GM18861 (cell line): ENCODE measurements at regions not wholly inside any gene's neighbourhood (a gene's known extent, or its start where the extent isn't known, plus 50 kb on each side); places are given as distances from the start of the nearest gene placed in this dataset.

ENCODE experiments used
- ATAC-seq: cut with Tn5 transposase; IDR thresholded peaks from one replicate; pipeline ENCODE4 v1.9.1; 2021; ENCODE audit not compliant: unreplicated experiment

DNA sequence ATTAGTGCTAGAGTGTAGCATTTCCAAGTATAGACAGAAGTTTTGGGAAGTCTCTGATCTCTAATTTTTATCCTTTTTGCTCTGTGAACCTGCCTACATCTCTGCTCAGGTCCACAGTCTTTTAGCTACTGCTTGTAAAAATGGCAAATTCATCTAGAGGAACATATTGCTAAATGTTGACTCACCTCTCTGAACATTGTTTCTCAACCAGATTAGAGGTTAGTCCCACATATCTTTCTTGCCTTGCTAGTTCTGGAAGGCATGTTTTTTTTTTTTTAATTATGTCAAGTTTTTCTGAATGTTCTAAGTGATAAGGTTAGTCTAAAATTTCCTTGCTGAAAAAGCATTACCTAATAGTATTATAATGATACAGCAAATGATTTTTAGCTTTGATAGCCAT lies 2889.6 kb upstream of the PCDH20 start:
- no peak for ATAC-seq

DNA sequence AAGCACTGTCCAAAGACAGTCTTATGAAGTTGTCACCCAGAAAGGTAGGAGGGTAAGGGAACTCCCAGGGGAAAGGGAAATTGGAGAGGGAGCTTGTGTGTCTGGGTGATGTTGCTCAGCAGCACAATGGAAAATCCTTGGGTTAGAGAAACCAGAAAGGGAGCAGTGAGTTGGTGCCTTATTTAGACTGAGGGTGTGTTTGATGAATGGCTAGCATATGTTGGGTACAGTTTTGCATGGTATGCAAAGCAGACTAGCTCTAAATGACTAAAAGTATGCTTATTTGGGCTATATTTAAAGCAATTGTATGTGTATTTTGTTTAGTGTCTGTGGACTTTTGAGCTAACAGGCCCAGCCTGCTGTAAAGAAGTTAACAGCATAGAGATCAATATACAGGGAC lies 2884.6 kb upstream of the PCDH20 start:
- no peak for ATAC-seq

- no peak for ATAC-seq
Observed at GRCh38 chr13:64293923-64294322, 2878.3 kb upstream of the PCDH20 start.

- no peak for ATAC-seq
Observed at GRCh38 chr13:64289702-64290101, 2874.1 kb upstream of the PCDH20 start.

- ATAC-seq, result no peak
Observed at GRCh38 chr13:64283926-64284325, 2868.3 kb upstream of the PCDH20 start.

- ATAC-seq, result no peak
Observed at GRCh38 chr13:64278493-64278892, 2862.8 kb upstream of the PCDH20 start.

DNA sequence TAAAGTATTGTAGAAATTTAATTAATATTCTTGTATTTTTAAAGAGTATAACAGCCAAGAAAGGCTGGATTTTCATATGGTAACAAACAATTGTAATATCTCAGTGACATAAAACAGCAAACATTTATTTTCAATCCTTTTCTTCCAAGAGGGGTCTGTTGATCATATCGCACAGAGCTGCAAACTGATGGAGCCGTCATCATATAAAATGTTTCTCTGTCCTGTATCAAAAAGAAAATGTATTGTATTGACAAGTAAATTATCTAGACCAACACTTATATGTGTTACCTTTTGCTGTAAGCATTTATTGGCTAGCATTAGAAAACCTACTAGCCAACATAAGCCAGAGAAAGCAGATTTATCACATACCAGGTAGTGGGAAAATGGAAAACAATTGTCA lies 2861.4 kb upstream of the PCDH20 start:
- ATAC-seq, result no peak

DNA sequence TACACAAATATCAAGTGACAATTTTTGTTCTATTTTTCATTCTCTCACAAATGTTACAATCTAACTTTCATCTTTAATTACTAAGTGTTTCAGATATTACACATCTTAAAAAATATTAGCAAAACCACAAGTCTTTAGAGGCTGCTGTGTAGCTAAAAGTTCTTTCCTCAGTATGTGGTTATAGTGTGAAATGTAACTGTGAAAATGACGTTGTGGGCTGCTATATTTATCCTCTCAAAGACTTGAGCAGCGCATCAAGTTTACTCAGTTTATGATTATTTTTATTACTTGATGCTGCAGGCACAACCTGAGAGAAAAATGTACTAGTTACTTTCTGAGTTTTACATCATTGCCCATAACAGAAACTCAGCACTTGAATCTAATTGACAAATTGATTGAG lies 2860.6 kb upstream of the PCDH20 start:
- ATAC-seq, result no peak

GRCh38 chr13:64274481-64275217 lies 2859.0 kb upstream of the PCDH20 start:
- no peak for ATAC-seq

DNA sequence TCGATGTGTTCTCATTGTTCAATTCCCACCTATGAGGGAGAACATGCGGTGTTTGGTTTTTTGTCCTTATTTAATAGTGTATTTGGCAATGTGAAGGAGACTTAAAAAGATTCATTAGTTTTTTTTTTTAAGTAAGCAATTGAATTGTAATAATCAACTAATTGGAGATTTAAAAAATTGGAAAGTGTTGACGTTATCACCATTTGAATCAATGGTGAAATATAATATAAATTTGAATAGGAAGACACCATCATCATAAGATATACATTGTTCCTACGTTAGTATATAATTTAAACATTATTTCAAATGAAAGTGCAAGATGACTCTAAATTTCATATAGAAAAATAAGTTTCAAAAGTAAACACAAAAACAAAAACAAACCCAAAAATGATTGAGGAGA lies 2858.1 kb upstream of the PCDH20 start:
- ATAC-seq, result no peak

GRCh38 chr13:64272681-64273080 lies 2857.0 kb upstream of the PCDH20 start:
- ATAC-seq, result no peak

- no peak for ATAC-seq
Observed at GRCh38 chr13:64266024-64266423, 2850.4 kb upstream of the PCDH20 start.

DNA sequence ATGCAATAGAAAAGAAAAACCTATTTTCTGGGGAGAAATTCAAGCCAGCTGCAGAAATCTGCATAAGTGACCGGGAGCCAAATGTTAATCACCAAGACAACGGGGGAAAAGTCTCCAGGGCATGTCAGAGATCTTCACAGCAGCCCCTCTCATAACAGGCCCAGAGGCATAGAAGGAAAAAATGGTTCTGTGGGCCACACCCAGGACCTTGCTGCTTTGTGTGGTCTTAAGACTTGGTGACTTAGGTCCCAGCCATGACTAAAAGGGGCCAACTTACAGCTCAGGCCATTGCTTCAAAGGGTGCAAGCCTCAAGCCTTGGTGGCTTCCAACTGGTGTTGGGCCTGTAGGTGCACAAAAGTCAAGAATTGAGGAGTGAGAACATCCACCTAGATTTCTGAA lies 2847.6 kb upstream of the PCDH20 start:
- ATAC-seq, result no peak

DNA sequence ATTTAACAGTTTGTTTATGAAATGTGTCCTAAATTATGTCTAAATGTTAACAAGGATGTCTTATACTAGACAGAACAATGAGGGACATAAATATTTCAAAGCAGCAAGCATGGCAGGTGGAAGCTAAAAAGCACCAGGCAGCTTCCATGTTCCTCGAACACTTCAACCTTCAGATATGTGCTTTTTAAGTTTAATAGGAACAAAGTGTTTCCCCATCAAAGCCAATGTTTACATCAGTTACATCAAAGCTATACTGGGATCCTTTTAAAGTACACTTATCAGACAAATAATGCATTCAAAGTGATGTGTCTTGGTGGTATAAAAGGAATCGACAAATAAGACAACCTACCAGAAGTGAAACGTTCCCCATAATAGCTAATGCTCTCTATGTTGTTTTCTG lies 2841.1 kb upstream of the PCDH20 start:
- no peak for ATAC-seq

DNA sequence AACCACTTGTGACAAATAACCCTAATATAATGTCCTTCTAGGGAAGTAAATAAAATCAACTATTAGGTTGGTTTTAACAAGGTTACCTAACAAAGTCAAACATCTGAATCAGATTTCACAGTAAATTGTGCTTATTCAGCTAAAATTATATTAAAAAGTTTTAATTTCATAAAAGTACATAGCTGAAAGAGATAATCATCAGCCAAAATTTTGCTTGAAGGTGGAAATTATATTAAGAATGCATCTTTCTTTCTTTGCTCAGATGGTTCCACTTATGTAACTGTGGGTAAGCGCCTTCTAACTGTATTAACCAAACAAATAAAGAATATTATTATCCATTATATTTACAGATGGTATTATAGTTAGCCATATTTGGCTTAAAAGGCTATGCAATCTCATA lies 2840.3 kb upstream of the PCDH20 start:
- ATAC-seq, result no peak

DNA sequence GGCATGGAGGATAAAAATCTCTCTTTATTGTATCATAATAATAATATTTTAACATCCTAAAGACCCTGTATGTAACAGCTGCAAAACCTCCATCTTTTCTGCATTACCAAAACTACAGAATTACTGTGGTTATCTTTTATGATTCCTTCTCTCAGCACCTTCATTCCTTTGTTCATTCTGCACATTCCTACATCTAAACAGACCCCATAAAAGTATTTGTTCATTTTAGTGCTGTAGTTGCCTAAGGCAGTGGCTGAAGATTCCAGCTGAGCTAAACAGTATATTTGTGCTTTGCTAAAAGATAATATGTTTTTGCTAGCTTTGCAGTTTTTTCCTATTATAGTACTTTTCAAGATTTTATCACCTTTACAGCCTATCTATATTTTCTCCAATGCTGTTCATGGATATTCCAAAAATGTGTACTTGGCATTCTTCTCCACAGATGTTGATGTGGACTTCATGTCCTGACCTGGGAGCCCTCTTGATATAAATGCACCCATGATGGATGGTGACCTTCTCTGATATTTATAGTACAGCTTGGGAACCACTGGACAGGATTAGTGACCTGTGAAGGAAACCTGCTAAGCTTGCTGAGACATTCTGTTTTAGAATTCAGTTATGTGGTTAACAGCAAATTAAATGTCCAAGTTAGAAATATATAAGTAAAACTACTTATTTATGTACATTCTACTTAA lies 2832.9 kb upstream of the PCDH20 start:
- no peak for ATAC-seq

- ATAC-seq, result no peak
Observed at GRCh38 chr13:64239372-64239771, 2823.7 kb upstream of the PCDH20 start.

DNA sequence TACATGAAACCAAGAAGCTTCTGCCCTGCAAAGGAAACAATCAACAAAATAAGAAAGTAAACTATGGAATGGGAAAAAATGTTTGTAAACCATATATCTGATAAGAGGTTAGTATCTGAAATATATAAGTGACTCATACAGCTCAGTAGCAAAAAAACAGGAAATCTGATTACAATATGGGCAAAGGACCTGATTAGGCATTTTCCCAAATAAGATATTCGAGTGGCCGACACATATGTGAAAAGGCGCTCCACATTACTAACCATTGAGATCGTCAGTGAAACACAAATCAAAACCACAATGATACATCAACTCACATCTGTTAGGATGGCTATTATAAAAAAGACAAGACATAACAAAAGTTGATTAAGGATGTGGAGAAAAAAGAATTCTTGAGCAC lies 2818.6 kb upstream of the PCDH20 start:
- no peak for ATAC-seq

DNA sequence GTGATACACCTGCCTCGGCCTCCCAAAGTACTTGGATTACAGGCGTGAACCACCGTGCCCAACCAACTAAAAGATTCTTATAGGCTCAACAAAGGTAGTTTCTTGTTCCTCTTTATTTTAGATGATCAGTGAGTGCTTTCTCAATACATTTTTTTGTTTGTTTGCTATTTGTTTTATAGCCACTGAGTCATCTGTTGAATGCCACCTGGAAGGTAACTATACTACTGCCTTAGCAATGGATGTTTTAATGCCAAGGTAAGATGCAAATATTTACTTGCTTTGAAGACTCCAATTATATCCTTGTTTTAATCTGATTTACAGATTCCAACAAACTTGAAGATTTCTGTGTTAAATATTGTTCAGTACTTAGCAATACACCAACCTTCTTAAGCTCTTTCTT lies 2807.4 kb upstream of the PCDH20 start:
- ATAC-seq, result no peak

- no peak for ATAC-seq
Observed at GRCh38 chr13:64206430-64207225, 2791.0 kb upstream of the PCDH20 start.

- no peak for ATAC-seq
Observed at GRCh38 chr13:64202517-64202916, 2786.9 kb upstream of the PCDH20 start.

- ATAC-seq, result no peak
Observed at GRCh38 chr13:64197232-64197631, 2781.6 kb upstream of the PCDH20 start.
